HEK293T (cell line): ENCODE measurements at regions not wholly inside any gene's neighbourhood (a gene's known extent, or its start where the extent isn't known, plus 50 kb on each side); places are given as distances from the start of the nearest gene placed in this dataset.
A peak's percentile ranks its signal among the peaks of the same experiment; 100 is the strongest.

Experiments used
- CTCF ChIA-PET: fragments of 350-600 bp; formaldehyde crosslinking; extraction: SDS; loops from one replicate; lab custom pipeline; 2021; ENCODE audit warnings: antibody characterized with exemption, inconsistent platforms; lab: Yijun Ruan, JAX
- POLR2A ChIA-PET: fragments of 350-600 bp; formaldehyde crosslinking; extraction: SDS; loops from one replicate; lab custom pipeline; 2020; ENCODE audit warnings: antibody characterized with exemption, inconsistent platforms; lab: Yijun Ruan, JAX
- DNase-seq: peaks from one replicate; pipeline ENCODE4 v3.0.0; 2012; ENCODE audit warnings: mixed read lengths; ENCODE audit errors: extremely low spot score
- ARNT ChIP-seq: fragments of 450-650 bp; IDR thresholded peaks from 2 replicates; pipeline ENCODE4 v1.6.1; 2017; ENCODE audit warnings: mild to moderate bottlenecking
- BHLHE40 ChIP-seq: fragments of 450-650 bp; IDR thresholded peaks from 2 replicates; pipeline ENCODE4 v1.6.1; 2016; ENCODE audit warnings: mild to moderate bottlenecking, moderate library complexity, borderline replicate concordance
- CTBP1 ChIP-seq: fragments of 450-650 bp; IDR thresholded peaks from 2 replicates; pipeline ENCODE4 v1.6.1; 2016; ENCODE audit warnings: borderline replicate concordance
- ELF4 ChIP-seq: fragments of 450-650 bp; IDR thresholded peaks from 2 replicates; pipeline ENCODE4 v1.6.1; 2017; ENCODE audit warnings: antibody characterized with exemption
- FOXA1 ChIP-seq: fragments of 450-650 bp; IDR thresholded peaks from 2 replicates; pipeline ENCODE4 v1.6.1; 2016; ENCODE audit warnings: mild to moderate bottlenecking
- FOXK2 ChIP-seq: fragments of 450-650 bp; IDR thresholded peaks from 2 replicates; pipeline ENCODE4 v1.6.1; 2016; ENCODE audit warnings: mild to moderate bottlenecking
- FOXM1 ChIP-seq: fragments of 450-650 bp; IDR thresholded peaks from 2 replicates; pipeline ENCODE4 v1.6.1; 2017; ENCODE audit warnings: mild to moderate bottlenecking, borderline replicate concordance
- HDGF ChIP-seq: fragments of 450-650 bp; IDR thresholded peaks from 2 replicates; pipeline ENCODE4 v1.6.1; 2017; ENCODE audit warnings: antibody characterized with exemption, borderline replicate concordance
- L3MBTL2 ChIP-seq: fragments of 450-650 bp; conservative IDR thresholded peaks from 2 replicates; pipeline ENCODE4 v1.6.1; 2016; ENCODE audit warnings: mild to moderate bottlenecking
- LEF1 ChIP-seq: fragments of 450-650 bp; IDR thresholded peaks from 2 replicates; pipeline ENCODE4 v1.6.1; 2017; ENCODE audit warnings: mild to moderate bottlenecking, borderline replicate concordance
- NFRKB ChIP-seq: fragments of 450-650 bp; IDR thresholded peaks from 2 replicates; pipeline ENCODE4 v1.6.1; 2016; ENCODE audit warnings: mild to moderate bottlenecking, moderate library complexity
- PKNOX1 ChIP-seq: fragments of 450-650 bp; IDR thresholded peaks from 2 replicates; pipeline ENCODE4 v1.6.1; 2016
- SP1 ChIP-seq: fragments of 450-650 bp; IDR thresholded peaks from 2 replicates; pipeline ENCODE4 v1.6.1; 2017
- SUZ12 ChIP-seq: fragments of 450-650 bp; IDR thresholded peaks from 2 replicates; pipeline ENCODE4 v1.6.1; 2016; ENCODE audit warnings: mild to moderate bottlenecking
- TARDBP ChIP-seq: fragments of 450-650 bp; IDR thresholded peaks from 2 replicates; pipeline ENCODE4 v1.6.1; 2016
- ZNF384 ChIP-seq: fragments of 450-650 bp; IDR thresholded peaks from 2 replicates; pipeline ENCODE4 v1.6.1; 2016

DNA sequence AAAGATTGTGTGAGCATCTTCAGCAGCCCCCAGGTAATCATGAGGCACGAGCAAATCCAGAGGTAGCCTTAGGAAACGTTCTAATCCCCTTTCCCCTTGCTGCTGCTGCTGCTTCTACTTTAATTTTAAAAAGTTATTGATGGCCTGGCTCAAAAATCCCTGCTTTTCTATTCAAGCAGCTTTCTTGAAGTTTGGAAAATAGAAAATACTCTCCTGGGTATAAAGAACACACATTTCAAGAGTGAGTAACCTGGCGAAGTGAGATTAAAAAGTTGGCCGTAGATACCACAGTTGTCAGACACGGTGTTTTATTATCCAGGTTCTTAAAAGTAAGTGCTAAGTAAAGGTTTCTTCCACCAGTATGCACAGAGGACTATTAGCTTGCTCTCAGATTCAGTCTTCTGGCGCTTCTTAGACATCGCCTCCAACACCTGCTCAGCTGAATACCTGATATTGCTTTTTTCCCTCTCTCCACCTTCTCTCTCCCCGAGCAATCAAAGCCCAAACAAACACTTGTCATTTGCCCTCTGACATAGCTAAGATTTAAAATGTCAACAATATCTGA lies 150.7 kb downstream of the EDN3 start:
- POLR2A ChIA-PET = no interaction called here
- TF ChIP-seq ARNT = no peak
- DNase-seq = no peak
- CTCF ChIA-PET = no interaction called here

DNA sequence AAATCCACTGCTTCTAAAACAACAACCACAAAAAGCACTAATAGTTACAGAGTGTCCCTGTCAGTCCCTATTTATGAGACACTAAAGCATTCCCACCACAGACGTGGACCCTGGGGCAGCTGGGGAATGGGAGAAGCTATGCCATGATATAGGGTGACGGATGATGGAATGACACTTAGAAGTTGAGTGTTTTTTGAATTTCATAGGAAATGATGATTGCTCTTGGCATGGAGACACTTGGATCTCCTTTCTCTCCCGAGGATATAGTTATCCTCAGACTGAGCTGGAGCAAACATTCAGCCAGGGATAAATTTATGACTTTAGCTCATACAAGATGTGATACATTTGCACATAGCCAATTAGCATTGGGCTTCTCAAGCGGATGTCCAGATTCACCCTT lies 151.2 kb downstream of the EDN3 start:
- CTCF ChIA-PET = interaction anchor here (0.6 kb wide), 1 partner anchor 266 kb away, joined by 3 read pairs; no protein-coding TSS in a partner anchor
- TF ChIP-seq SP1 (no peak), LEF1 (no peak), BHLHE40 (no peak), FOXK2 (no peak), CTBP1 (no peak), FOXA1 (no peak), ELF4 (no peak), L3MBTL2 (no peak), FOXM1 (no peak), SUZ12 (no peak), ZNF384 (no peak), ARNT (no peak), NFRKB (no peak), PKNOX1 (no peak)
- POLR2A ChIA-PET = no interaction called here
- no peak for DNase-seq

DNA sequence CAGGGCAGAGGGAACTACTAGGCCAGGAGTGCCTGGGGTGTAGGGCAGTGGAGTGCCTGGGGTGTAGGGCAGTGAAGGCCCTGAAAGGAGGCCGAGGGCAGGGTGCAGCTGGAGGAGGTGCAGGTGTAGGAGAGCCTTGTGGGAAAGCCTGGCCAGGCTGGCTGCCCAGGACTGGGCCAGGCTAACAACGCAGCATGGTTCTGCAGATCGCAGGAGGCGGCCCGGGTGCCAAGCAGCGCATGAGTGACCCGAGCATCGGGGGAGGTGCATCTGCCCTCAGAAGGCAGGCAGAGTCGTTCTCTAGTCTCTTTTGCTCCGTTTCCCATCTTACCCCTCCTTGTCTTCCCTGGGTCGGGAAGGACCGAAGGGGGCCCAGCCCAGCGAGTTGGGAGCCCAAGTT lies 151.5 kb upstream of the PHACTR3 start:
- ChIA-PET CTCF (no interaction called here), POLR2A (no interaction called here)
- TF ChIP-seq FOXA1 = no peak
- TF ChIP-seq ARNT = no peak
- no peak for TF ChIP-seq L3MBTL2
- TF ChIP-seq ELF4 = no peak
- TF ChIP-seq HDGF = no peak
- TF ChIP-seq ZNF384 = no peak
- TF ChIP-seq FOXM1 = no peak
- TF ChIP-seq SP1 = no peak
- no peak for TF ChIP-seq NFRKB
- no peak for TF ChIP-seq SUZ12
- TF ChIP-seq TARDBP = no peak
- TF ChIP-seq PKNOX1 = no peak
- TF ChIP-seq CTBP1 = no peak
- TF ChIP-seq BHLHE40 = no peak
- no peak for TF ChIP-seq LEF1
- TF ChIP-seq FOXK2 = no peak
- DNase-seq = no peak

- no peak for DNase-seq
- ChIA-PET CTCF (interaction anchor here (0.5 to 0.7 kb wide), 3 partner anchors 35 to 1234 kb away, joined by 3 read pairs; no protein-coding TSS in a partner anchor), POLR2A (no interaction called here)
- no peak for TF ChIP-seq L3MBTL2
- no peak for TF ChIP-seq SUZ12
- TF ChIP-seq FOXM1 = no peak
- TF ChIP-seq LEF1 = no peak
- no peak for TF ChIP-seq NFRKB
- no peak for TF ChIP-seq FOXK2
- TF ChIP-seq ZNF384 = no peak
- TF ChIP-seq CTBP1 = no peak
- no peak for TF ChIP-seq FOXA1
Observed at GRCh38 chr20:59453759-59454560, 150.4 kb upstream of the PHACTR3 start.

- TF ChIP-seq BHLHE40 (no peak), NFRKB (no peak), SP1 (no peak), CTBP1 (no peak), HDGF (no peak), TARDBP (no peak), LEF1 (no peak), ZNF384 (no peak)
- peak; percentile 49 for DNase-seq
- POLR2A ChIA-PET = no interaction called here
- CTCF ChIA-PET = interaction anchor here (0.6 to 1.5 kb wide), 9 partner anchors 8 to 1240 kb away, joined by 3 to 8 read pairs (median 3); no protein-coding TSS in a partner anchor
Observed at GRCh38 chr20:59455402-59456341, 148.7 kb upstream of the PHACTR3 start.
